B cell (primary cell): ENCODE measurements at regions not wholly inside any gene's neighbourhood (a gene's known extent, or its start where the extent isn't known, plus 50 kb on each side); places are given as distances from the start of the nearest gene placed in this dataset.

Source experiments
- ATAC-seq: fragments of 200-7000 bp; cut with Tn5 transposase; one replicate; pipeline ENCODE4 v1.10.0; 2021; ENCODE audit warnings: low read depth, mild to moderate bottlenecking, moderate number of reproducible peaks, moderate library complexity
- CTCF ChIA-PET: fragments of 350-600 bp; sonication (Branson Sonifier 250); formaldehyde crosslinking; loops from one replicate; lab custom pipeline; 2021; ENCODE audit warnings: antibody characterized with exemption, inconsistent platforms; lab: Charles Lee
- POLR2A ChIA-PET: fragments of 350-600 bp; sonication (Branson Sonifier 250); formaldehyde crosslinking; loops from one replicate; lab custom pipeline; 2021; ENCODE audit warnings: antibody characterized with exemption; lab: Charles Lee
- DNase-seq: peaks from one replicate; pipeline ENCODE4 v3.0.0; 2013
- H2AFZ ChIP-seq: 2 replicates; pipeline ENCODE4 v1.6.1; 2012; ENCODE audit warnings: mild to moderate bottlenecking, low read depth, low read length; ENCODE audit not compliant: insufficient read depth, poor library complexity, severe bottlenecking
- H3K27ac ChIP-seq, 2 donors: 1 replicate in 1 of 2; 2 replicates in 1 of 2; pipeline ENCODE4 v1.5.1; 2012 to 2013; ENCODE audit warnings: low read length in 2 of 2, mild to moderate bottlenecking in 2 of 2, moderate library complexity in 1 of 2
- H3K27me3 ChIP-seq, 4 experiments: fragments of 200-600 bp in 1 of 4; sonication (generic) in 1 of 4; replicated peaks in 1 of 4; 1 replicate in 2 of 4; 2 replicates in 2 of 4; pipeline versions ENCODE4 v1.6.1 to v1.7.0; 2013 to 2016; ENCODE audit warnings: low read length in 3 of 4, mild to moderate bottlenecking in 2 of 4, mixed read lengths in 1 of 4, moderate library complexity in 1 of 4; ENCODE audit not compliant: insufficient read depth in 4 of 4, control insufficient read depth in 3 of 4; ENCODE audit errors: control extremely low read depth in 1 of 4
- H3K36me3 ChIP-seq, 2 experiments: replicated peaks in 1 of 2; 1 replicate in 1 of 2; 2 replicates in 1 of 2; pipeline versions ENCODE4 v1.6.1 to v1.7.1; 2013; ENCODE audit warnings: low read length in 1 of 2; ENCODE audit not compliant: insufficient read depth in 2 of 2, control insufficient read depth in 1 of 2; ENCODE audit errors: control extremely low read depth in 1 of 2, extremely low read depth in 1 of 2
- H3K4me1 ChIP-seq, 2 donors: fragments of 200-600 bp in 1 of 2; sonication (generic) in 1 of 2; 1 replicate in 1 of 2; 2 replicates in 1 of 2; pipeline versions ENCODE4 v1.5.1 to v1.6.1; 2013 to 2017; ENCODE audit warnings: low read length in 2 of 2; ENCODE audit not compliant: control insufficient read depth in 2 of 2, insufficient read depth in 2 of 2
- H3K4me2 ChIP-seq: replicated peaks from 2 replicates; pipeline ENCODE3; 2012; ENCODE audit warnings: mild to moderate bottlenecking, low read depth, low read length; ENCODE audit not compliant: poor library complexity, severe bottlenecking
- H3K4me3 ChIP-seq, 5 experiments: fragments of 200-600 bp in 1 of 5; sonication (generic) in 1 of 5; 1 replicate in 3 of 5; 2 replicates in 2 of 5; pipeline versions ENCODE4 v1.5.1 to v1.7.0; 2011 to 2016; ENCODE audit warnings: low read length in 4 of 5, mild to moderate bottlenecking in 4 of 5, low read depth in 2 of 5, control low read depth in 1 of 5, moderate library complexity in 1 of 5; ENCODE audit not compliant: insufficient read depth in 1 of 5; ENCODE audit errors: control extremely low read depth in 1 of 5, extremely low read depth in 1 of 5
- H3K79me2 ChIP-seq: fragments of 200-600 bp; sonication (generic); one replicate; pipeline ENCODE4 v1.6.0; 2016; ENCODE audit warnings: low read length; ENCODE audit not compliant: control insufficient read depth, insufficient read depth
- H3K9ac ChIP-seq: fragments of 200-600 bp; sonication (generic); 2 replicates; pipeline ENCODE4 v1.6.1; 2017; ENCODE audit warnings: mild to moderate bottlenecking, low read length, moderate library complexity
- H3K9me3 ChIP-seq, 3 donors: one replicate each; pipeline versions ENCODE4 v1.6.1 to v1.7.1; 2013; ENCODE audit warnings: low read length in 2 of 3; ENCODE audit not compliant: control insufficient read depth in 2 of 3, insufficient read depth in 1 of 3; ENCODE audit errors: control extremely low read depth in 1 of 3
- H4K20me1 ChIP-seq: 2 replicates; pipeline ENCODE4 v1.6.0; 2012; ENCODE audit warnings: mild to moderate bottlenecking, low read length; ENCODE audit not compliant: insufficient read depth, control insufficient read depth, poor library complexity, severe bottlenecking
- H3K27ac Mint-ChIP-seq: one replicate; pipeline ENCODE4 v1.8.0; 2021; ENCODE audit warnings: mixed read lengths
- H3K27me3 Mint-ChIP-seq: one replicate; pipeline ENCODE4 v1.8.0; 2021; ENCODE audit warnings: mixed read lengths
- H3K4me1 Mint-ChIP-seq: one replicate; pipeline ENCODE4 v1.8.0; 2021; ENCODE audit warnings: mixed read lengths
- H3K4me3 Mint-ChIP-seq: one replicate; pipeline ENCODE4 v1.8.0; 2021; ENCODE audit warnings: mixed read lengths
- H3K9me3 Mint-ChIP-seq: one replicate; pipeline ENCODE4 v1.8.0; 2022; ENCODE audit warnings: mixed read lengths; ENCODE audit not compliant: insufficient read depth
- CTCF ChIP-seq: fragments of 200-600 bp; IDR thresholded peaks from one replicate; pipeline ENCODE4 v1.8.0; 2022; ENCODE audit warnings: antibody characterized with exemption, mild to moderate bottlenecking
- EZH2 ChIP-seq: IDR thresholded peaks from 2 replicates; pipeline ENCODE4 v1.6.1; 2012; ENCODE audit warnings: borderline replicate concordance, low read depth, mild to moderate bottlenecking, moderate library complexity, low read length; ENCODE audit not compliant: insufficient read depth, poor library complexity, severe bottlenecking
- WGBS: methylation state at CpG from one replicate; pipeline ENCODE4 v1.1.5; 2013; ENCODE audit warnings: missing lambda C conversion rate; ENCODE audit not compliant: insufficient coverage; 5-methylcytosine and 5-hydroxymethylcytosine counted together
- intact Hi-C: fragments of 100-400 bp; cut with micrococcal nuclease; formaldehyde crosslinking; loops from one replicate; pipeline ENCODE4 v1.10.0; 2022

GRCh38 chr11:57913715-57914704 is 109.7 kb upstream of the OR9Q1 start:
- H3K27ac Mint-ChIP-seq: no peak overlapping the region
- Histone ChIP-seq H3K79me2 (no peaks in the 10 kb centered on the region), H2AFZ (no peak overlapping the region), H3K9ac (no peak overlapping the region), H3K27ac (no peak overlapping the region), H3K36me3 (no peaks in the 10 kb centered on the region), H3K27me3 (peaks cover 0 to 3% (median 0%) of the 10 kb centered on the region in 4 experiments), H3K4me1 (no peaks in the 10 kb centered on the region), H4K20me1 (no peaks in the 10 kb centered on the region), H3K9me3 (peaks cover 0 to 6% (median 0%) of the 10 kb centered on the region in 3 donors), H3K4me3 (no peak overlapping the region), H3K4me2 (no peak overlapping the region)
- CTCF ChIA-PET: no interaction called here
- H3K9me3 Mint-ChIP-seq: no peaks in the 10 kb centered on the region
- no peaks in the 10 kb centered on the region for H3K4me1 Mint-ChIP-seq
- peaks cover 24% of the 10 kb centered on the region for H3K27me3 Mint-ChIP-seq
- intact Hi-C loops: no loop called here
- no peak overlapping the region for H3K4me3 Mint-ChIP-seq
- no peak for ATAC-seq
- POLR2A ChIA-PET: no interaction called here
- DNase-seq: no peak
- TF ChIP-seq EZH2 (no peak), CTCF (no peak)
- 43% methylated on average over 2 of the region's 6 CpGs for WGBS

GRCh38 chr11:57917632-57918031 is 106.0 kb upstream of the OR9Q1 start:
- Mint-ChIP-seq H3K9me3 (no peaks in the 10 kb centered on the region), H3K27ac (no peak overlapping the region), H3K4me3 (no peak overlapping the region), H3K27me3 (peaks cover 26% of the 10 kb centered on the region), H3K4me1 (no peaks in the 10 kb centered on the region)
- H2AFZ ChIP-seq: no peak overlapping the region
- no peak overlapping the region for H3K4me3 ChIP-seq
- TF ChIP-seq CTCF: no peak
- no peak for TF ChIP-seq EZH2
- no peak overlapping the region for H3K27ac ChIP-seq
- no peaks in the 10 kb centered on the region for H3K4me1 ChIP-seq
- no peak overlapping the region for H3K9ac ChIP-seq
- intact Hi-C loops: no loop called here
- WGBS: 92% methylated on average over 4 of the region's 5 CpGs
- H4K20me1 ChIP-seq: no peaks in the 10 kb centered on the region
- DNase-seq: no peak
- no peaks in the 10 kb centered on the region for H3K27me3 ChIP-seq
- H3K4me2 ChIP-seq: no peak overlapping the region
- ChIA-PET CTCF (no interaction called here), POLR2A (no interaction called here)
- no peaks in the 10 kb centered on the region for H3K79me2 ChIP-seq
- H3K36me3 ChIP-seq: no peaks in the 10 kb centered on the region
- ATAC-seq: no peak
- peaks cover 0 to 3% (median 0%) of the 10 kb centered on the region in 3 donors for H3K9me3 ChIP-seq
